Cardiac fibroblast (primary cell): ENCODE measurements at regions not wholly inside any gene's neighbourhood (a gene's known extent, or its start where the extent isn't known, plus 50 kb on each side); places are given as distances from the start of the nearest gene placed in this dataset.

Experiments
- DNase-seq, 2 donors: peaks; one replicate each; pipeline versions ENCODE4 v3.0.0 to v3.0.0-alpha.2; 2010; ENCODE audit warnings: low read depth in 2 of 2
- H3K4me3 ChIP-seq, 2 donors: replicated peaks in 1 of 2; 1 replicate in 1 of 2; 2 replicates in 1 of 2; pipeline ENCODE4 v1.5.1; 2011; ENCODE audit warnings: low read depth in 2 of 2, low read length in 2 of 2, mild to moderate bottlenecking in 2 of 2, moderate library complexity in 1 of 2
- CTCF ChIP-seq: IDR thresholded peaks from one replicate; pipeline ENCODE4 v1.5.1; 2011; ENCODE audit warnings: low read depth, mild to moderate bottlenecking, low read length, inconsistent platforms

- DNase-seq, result no peak
- no peak for TF ChIP-seq CTCF
- no peak overlapping the region for H3K4me3 ChIP-seq
These were observed 588.6 kb upstream of the GRAMD2B start for GRCh38 chr5:125834438-125835115.

GRCh38 chr5:125835293-125836172 is 587.7 kb upstream of the GRAMD2B start:
- H3K4me3 ChIP-seq, result no peak overlapping the region
- peak; percentile 61 to 79 for DNase-seq
- TF ChIP-seq CTCF, result peak; percentile 69

- no peak overlapping the region for H3K4me3 ChIP-seq
- no peak for TF ChIP-seq CTCF
- no peak for DNase-seq
These were observed 587.0 kb upstream of the GRAMD2B start for GRCh38 chr5:125836256-125836655.

GRCh38 chr5:125837866-125838265 is 585.3 kb upstream of the GRAMD2B start:
- DNase-seq, result no peak
- no peak overlapping the region for H3K4me3 ChIP-seq
- no peak for TF ChIP-seq CTCF

GRCh38 chr5:125847561-125847960 is 575.6 kb upstream of the GRAMD2B start:
- DNase-seq, result no peak
- H3K4me3 ChIP-seq, result no peak overlapping the region
- no peak for TF ChIP-seq CTCF

- peak in 1 of 2 donors; percentile 36 for DNase-seq
- no peak overlapping the region for H3K4me3 ChIP-seq
- TF ChIP-seq CTCF, result no peak
These were observed 574.5 kb upstream of the GRAMD2B start for GRCh38 chr5:125848751-125849150.
